HCEC 1CT (cell line): ENCODE measurements at regions not wholly inside any gene's neighbourhood (a gene's known extent, or its start where the extent isn't known, plus 50 kb on each side); places are given as distances from the start of the nearest gene placed in this dataset.
A peak's percentile ranks its signal among the peaks of the same experiment; 100 is the strongest.

Source experiments
- DNase-seq: peaks from one replicate; pipeline ENCODE4 v3.0.0-alpha.2; 2017

- no peak for DNase-seq
Observed at GRCh38 chr6:100132005-100132404, 138.0 kb upstream of the MCHR2 start.

- no peak for DNase-seq
Observed at GRCh38 chr6:100130630-100131029, 136.6 kb upstream of the MCHR2 start.

GRCh38 chr6:100126790-100127484 is 132.9 kb upstream of the MCHR2 start:
- no peak for DNase-seq

DNA sequence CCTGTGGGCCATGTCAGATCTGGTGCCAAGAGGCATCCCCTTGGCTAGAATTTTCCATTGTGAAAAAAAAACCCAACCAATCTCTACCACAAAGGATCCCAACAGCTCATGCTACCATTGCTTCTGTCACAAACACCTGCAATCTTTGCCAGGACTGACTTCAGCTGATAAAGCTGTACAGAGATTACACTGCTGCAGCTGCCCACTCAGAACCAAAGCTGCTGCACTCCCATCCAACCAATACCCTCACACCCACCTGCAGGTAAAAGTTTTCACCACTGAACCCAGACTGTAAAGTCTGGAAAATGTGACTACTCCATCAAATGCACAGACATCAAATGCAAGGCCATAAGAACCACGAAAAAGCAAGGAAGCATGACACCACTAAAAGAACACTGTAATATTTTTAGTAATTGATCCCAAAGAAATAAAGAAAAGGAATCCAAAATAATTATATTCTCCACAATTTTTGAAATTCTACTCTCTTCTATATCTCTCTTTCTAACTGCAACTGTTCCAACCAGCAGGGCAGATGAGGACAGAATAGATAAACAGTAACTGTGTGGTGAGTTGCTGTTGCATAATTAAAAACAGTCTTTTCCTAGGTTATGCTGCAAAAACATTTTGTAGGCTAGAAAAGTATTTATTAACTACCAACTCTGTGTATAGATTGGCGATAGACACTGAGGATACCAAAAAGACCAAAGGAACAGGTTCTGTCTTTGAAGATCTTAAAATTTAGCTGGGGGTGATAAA is 128.0 kb upstream of the MCHR2 start:
- no peak for DNase-seq

GRCh38 chr6:100119261-100119660 is 125.2 kb upstream of the MCHR2 start:
- DNase-seq = no peak

DNA sequence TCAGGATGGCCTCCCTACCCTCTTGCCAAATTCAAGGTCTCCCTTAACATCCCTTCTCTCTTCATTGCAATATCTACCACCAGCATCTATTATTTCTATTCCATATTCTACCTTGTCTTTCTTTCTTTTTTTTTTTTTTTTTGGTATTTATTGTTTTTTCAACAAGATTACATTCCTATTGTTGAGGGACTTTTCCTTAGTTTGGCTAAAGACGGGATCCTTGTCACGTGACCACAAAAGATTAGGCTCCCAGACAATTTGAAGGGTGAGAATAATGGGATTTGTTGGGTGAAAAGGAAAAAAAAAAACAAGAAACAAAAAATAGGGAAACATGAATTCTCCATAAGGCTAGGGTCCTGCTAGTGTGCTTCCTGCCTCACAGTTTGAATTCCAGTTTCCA is 124.3 kb upstream of the MCHR2 start:
- DNase-seq = no peak

GRCh38 chr6:100117680-100118079 is 123.7 kb upstream of the MCHR2 start:
- no peak for DNase-seq

- peak; percentile 70 for DNase-seq
Observed at GRCh38 chr6:100116411-100117194, 122.6 kb upstream of the MCHR2 start.

GRCh38 chr6:100115407-100116101 is 121.5 kb upstream of the MCHR2 start:
- no peak for DNase-seq

DNA sequence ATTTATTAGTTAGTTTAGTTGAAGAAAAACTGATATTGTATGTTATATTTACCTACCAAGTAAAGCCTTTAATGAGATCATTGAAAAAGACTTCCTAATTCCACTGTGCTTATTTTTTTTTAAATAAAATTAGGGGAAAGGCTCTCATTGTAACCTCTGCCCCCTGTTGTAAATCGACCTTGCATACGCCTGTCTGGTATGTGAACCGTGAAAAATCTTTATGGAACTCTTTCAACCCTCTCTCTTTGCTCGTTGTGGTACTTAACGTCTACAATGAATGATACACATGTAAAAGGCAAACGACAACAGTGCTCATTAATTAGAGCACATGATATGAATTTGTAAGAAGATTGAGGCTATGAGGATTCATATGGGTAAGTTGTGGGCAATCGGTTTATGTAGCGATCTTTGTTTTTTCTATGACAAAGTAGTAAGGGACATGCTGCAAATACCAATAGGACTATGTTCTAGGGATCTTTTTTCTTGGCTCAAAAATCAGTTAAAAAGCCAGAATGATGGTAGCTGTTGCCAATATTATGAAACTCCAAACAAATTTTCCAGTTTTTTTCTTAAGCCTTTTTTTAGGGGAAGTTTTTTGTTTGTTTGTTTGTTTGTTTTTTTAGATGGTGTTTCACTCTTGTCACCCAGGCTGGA is 119.0 kb upstream of the MCHR2 start:
- DNase-seq = no peak

GRCh38 chr6:100105919-100106529 is 112.0 kb upstream of the MCHR2 start:
- no peak for DNase-seq

GRCh38 chr6:100105138-100105537 is 111.1 kb upstream of the MCHR2 start:
- no peak for DNase-seq

GRCh38 chr6:100103931-100104330 is 109.9 kb upstream of the MCHR2 start:
- no peak for DNase-seq

DNA sequence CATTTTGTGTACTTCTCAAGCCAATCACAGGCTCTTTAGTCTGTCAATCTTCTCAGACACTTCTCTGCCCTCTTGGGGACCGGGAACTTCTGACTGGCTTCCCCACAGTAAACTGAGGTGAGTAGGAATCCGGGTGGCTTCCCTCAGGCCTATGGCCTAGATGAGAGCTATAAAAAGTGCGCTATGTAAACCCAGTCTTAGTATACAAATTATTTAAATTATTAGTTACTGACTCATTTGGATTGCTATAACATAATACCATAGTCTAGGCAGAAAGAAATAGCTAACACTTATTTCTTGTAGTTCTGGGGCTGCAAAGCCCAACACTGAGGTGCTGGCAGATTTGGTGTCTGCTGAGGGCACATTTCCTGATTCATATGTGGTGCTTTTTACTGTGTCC is 109.2 kb upstream of the MCHR2 start:
- peak; percentile 18 for DNase-seq

DNA sequence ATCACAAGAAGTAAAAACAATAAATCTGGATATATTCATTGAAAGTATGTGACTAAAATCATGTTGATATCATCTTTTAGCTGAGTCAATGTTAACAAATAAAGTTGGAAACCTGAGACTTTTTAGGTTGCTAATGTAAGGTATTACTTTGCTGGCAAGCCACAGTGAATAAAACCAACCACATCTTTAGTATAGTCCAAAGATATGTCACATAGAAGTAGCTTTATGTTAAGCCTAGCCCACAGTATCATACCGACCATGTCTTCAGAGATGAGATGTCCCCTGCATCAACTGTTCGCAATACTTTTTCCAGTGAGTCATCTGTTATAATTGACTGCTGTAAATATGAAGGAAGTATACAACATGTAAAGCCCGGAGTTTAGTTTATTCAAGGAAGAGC is 107.6 kb upstream of the MCHR2 start:
- peak; percentile 57 for DNase-seq

DNA sequence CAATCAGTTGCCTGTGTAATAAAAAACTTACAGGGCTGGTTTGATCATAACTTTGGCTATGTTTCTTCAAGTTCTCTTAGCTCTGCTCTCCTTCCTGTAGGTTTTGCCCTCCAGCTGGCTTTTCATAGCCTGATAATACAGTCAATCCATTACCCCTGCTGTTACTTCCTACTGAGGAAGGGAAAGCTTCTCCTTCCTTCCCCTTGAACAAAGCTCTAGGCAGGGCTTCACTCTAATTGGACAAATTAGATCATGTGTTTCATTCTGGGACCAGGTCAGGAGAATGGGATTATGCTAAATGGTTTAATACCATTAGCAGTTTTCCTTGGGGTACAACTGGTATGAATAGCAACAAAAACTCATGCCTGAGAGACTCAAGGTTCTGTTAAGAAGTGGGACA is 106.8 kb upstream of the MCHR2 start:
- DNase-seq = no peak

DNA sequence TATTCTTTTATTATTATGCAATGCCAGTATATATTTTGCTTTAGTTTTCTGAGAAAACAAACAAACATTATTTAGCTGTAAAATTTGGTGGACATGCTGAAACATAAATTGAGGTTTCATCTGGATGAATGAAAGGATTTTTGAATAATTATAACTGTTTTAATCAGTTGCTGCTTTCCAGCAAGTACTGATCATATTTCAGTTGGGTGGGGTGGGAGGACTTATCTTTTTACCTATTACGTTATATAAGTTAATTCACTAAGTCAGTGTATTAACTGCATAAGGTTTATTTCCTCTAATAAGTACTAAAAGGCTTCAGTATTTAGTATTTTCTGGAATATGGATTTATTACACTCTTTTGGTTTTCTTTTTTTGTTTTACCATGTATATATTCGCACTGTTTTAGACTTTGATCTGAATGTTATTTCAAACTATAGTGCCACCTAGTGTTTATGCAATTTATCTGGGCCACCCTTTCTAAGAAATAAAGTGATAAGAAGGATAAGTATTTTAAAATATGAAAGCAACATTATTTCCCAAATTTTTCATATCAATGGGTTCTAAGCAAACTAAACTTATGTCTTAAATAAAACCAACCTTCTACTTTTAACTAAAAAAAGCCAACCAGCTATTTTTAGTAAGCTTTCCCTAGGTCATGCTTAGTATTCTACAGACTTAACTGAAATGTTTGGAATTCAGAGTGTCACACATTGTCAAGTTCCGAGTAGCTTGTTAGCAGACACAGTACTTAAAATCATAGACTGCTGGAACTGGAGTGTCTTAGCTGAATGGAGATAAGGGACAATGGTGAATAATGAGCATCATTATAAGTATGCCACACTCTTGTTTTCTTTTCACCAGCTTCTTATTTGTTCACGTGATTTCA is 105.4 kb upstream of the MCHR2 start:
- peak; percentile 61 for DNase-seq

DNA sequence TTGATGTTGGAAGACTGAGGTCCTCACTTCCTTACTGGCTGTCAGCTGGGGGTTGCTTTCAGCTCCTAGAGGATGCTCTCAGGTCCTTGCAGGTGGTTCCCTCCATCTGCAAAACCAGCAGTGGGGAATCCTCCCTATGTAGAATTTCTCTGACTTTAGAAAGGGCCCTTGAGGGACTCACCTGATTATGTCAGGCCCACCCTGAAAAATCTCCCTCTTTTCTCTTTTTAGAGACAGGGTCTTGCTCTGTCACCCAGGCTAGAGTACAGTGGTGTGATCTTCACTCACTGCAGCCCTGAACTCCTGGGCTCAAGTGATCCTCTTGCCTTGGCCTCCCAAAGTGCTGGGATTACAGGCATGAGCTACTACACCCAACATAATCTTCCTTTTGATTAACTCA is 102.9 kb upstream of the MCHR2 start:
- DNase-seq = no peak

DNA sequence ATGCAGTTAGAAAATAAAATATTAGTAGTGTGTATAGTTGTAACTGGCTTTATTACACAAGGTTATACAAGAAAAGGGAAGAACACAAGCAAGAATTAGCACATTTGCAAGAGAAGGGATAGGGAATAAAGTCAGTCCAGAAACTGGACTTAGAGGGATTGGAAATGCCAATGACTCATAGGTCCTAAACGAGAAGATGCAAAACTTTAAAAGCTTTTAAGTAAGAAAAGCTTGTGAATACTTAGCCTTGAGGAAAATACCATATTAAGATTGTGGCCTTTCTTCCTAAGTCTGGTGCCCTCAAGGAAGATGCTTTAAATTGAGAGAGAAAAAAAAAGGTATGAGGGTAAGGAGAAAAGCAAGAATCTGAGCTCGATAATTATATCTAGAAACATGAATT is 102.3 kb upstream of the MCHR2 start:
- peak; percentile 28 for DNase-seq

DNA sequence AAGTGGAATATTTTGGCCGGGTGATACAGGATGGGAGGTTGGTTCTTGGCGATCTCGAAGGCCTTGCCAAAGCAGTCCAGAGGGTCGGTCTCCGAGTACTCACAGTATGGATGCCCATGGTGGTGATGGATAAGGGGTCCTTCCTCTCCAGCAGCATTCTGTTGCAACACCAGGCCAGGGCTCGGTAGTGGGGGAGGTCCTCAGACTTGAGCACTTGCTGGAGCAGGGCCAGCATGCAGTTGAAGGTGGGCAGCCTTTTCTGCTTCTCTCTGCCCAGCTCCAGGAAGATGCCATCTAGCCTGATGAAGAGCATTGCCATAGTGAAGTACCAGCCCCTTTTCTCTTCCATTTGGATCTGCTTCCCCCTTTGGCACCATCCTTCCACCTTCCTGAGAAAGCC is 99.4 kb upstream of the MCHR2 start:
- DNase-seq = no peak

DNA sequence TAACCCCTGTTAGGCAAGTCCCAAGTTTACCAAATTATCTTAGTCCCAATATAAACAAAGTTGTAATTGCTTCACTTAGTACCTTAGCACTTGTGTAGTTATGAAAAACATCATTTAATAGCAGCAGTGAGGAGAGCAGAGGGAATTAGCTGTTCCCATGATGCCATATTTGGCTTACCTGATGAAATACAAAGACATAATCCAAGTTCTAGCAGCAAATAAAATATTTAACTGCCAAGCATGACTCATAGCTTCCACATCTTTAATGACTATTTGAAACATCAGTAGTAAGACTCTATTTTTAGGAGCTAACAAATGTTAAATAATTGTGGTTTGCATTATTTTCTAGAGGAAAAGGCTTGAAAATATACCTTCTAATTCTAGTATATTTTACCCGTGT is 94.0 kb upstream of the MCHR2 start:
- DNase-seq = peak; percentile 87
